Peyer's patch (tissue), 4 donors: ENCODE measurements at regions not wholly inside any gene's neighbourhood (a gene's known extent, or its start where the extent isn't known, plus 50 kb on each side); places are given as distances from the start of the nearest gene placed in this dataset.
A peak's percentile ranks its signal among the peaks of the same experiment; 100 is the strongest.

Experiments
- DNase-seq, 3 donors: peaks; one replicate each; pipeline ENCODE4 v3.0.0-alpha.2; 2017 to 2019
- H3K27ac ChIP-seq, 4 donors: fragments of 200-600 bp; sonication (generic); one replicate each; pipeline ENCODE4 v1.5.1; 2016 to 2019
- H3K27me3 ChIP-seq, 2 donors: fragments of 200-600 bp; sonication (generic); one replicate each; pipeline ENCODE4 v1.5.1; 2019
- H3K36me3 ChIP-seq, 3 donors: fragments of 200-600 bp; sonication (generic); one replicate each; pipeline ENCODE4 v1.5.1; 2016 to 2019
- H3K4me1 ChIP-seq, 4 donors: fragments of 200-600 bp; sonication (generic); one replicate each; pipeline ENCODE4 v1.5.1; 2016 to 2019
- H3K4me3 ChIP-seq, 4 donors: fragments of 200-600 bp; sonication (generic); 1 replicate in 3 of 4; 2 replicates in 1 of 4; pipeline ENCODE4 v1.5.1; 2016 to 2019; ENCODE audit warnings: mild to moderate bottlenecking in 1 of 4
- H3K9me3 ChIP-seq, 4 donors: fragments of 200-600 bp; sonication (generic); one replicate each; pipeline ENCODE4 v1.5.1; 2016 to 2019; ENCODE audit warnings: mild to moderate bottlenecking in 1 of 4
- CTCF ChIP-seq, 6 experiments: fragments of 450-650 bp in 4 of 6; fragments of 200-600 bp in 2 of 6; sonication (generic) in 1 of 6; IDR thresholded peaks; one replicate each; pipeline ENCODE4 v1.5.1; 2017 to 2019; ENCODE audit warnings: antibody characterized with exemption in 6 of 6, mild to moderate bottlenecking in 3 of 6, moderate library complexity in 1 of 6
- POLR2A ChIP-seq, 2 donors: fragments of 450-650 bp; IDR thresholded peaks; one replicate each; pipeline ENCODE4 v1.5.1; 2017; ENCODE audit warnings: antibody characterized with exemption in 2 of 2, mild to moderate bottlenecking in 2 of 2, moderate library complexity in 2 of 2

DNA sequence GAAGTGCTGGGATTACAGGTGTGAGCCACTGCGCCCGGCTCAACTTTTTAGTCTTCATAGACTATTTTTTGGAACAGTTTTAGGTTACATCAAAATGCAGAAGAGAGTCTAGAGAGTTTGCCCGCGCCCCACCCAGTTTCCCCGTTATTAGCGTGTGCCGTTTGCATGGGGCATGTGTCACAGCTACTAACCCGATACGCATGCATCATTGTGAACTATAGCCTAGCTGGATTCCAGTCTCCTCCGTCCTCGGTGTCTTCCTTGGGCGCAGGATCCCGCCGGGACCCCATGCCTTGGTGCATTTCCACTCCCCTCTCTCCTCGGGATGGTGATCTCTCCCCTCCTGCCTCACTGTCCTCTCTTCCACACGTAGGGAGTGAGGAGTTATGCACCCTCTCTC is 85.5 kb upstream of the ADRA2C start:
- H3K4me1 ChIP-seq, result no peaks in the 10 kb centered on the region
- H3K4me3 ChIP-seq, result no peak overlapping the region
- no peak for TF ChIP-seq POLR2A (IDR thresholded peaks at IDR 0.05)
- TF ChIP-seq CTCF (IDR thresholded peaks at IDR 0.05), result no peak
- H3K36me3 ChIP-seq, result no peaks in the 10 kb centered on the region
- DNase-seq, result no peak
- H3K27ac ChIP-seq, result no peak overlapping the region
- no peaks in the 10 kb centered on the region for H3K27me3 ChIP-seq
- no peaks in the 10 kb centered on the region for H3K9me3 ChIP-seq

DNA sequence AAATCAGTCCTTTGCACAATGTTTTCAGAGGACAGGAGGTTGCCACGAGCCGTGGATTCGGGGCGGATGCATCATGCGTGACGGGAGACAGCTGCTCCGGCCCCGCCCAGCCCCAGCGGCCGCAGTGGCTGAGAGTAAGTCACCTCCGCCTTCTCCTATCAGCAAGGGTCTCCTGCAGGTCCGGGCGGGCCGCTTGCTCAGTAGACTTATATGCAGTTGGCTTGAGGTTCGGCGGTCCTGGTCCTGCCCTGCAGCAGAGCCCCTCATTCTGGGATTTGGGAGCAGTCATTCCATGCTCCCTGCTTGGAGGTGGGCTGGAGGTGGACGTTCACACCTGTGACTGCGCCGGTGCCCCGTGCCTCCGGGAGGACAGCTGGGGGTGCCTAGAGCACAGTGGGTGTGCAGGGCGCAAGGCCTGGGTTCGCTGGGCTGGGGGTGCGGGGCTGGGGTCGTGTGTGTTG is 86.3 kb upstream of the ADRA2C start:
- TF ChIP-seq POLR2A (IDR thresholded peaks at IDR 0.05), result no peak
- Histone ChIP-seq H3K4me1 (no peaks in the 10 kb centered on the region), H3K36me3 (no peaks in the 10 kb centered on the region), H3K27ac (no peak overlapping the region), H3K4me3 (no peak overlapping the region), H3K27me3 (no peaks in the 10 kb centered on the region), H3K9me3 (no peaks in the 10 kb centered on the region)
- DNase-seq, result peak in 1 of 3 donors; percentile 46

- Histone ChIP-seq H3K9me3 (no peaks in the 10 kb centered on the region), H3K27me3 (no peaks in the 10 kb centered on the region), H3K36me3 (no peaks in the 10 kb centered on the region), H3K27ac (no peak overlapping the region), H3K4me3 (no peak overlapping the region), H3K4me1 (no peaks in the 10 kb centered on the region)
- peak in 1 of 3 donors; percentile 34 for DNase-seq
- no peak for TF ChIP-seq CTCF (IDR thresholded peaks at IDR 0.05)
- no peak for TF ChIP-seq POLR2A (IDR thresholded peaks at IDR 0.05)
These were observed 86.9 kb upstream of the ADRA2C start for GRCh38 chr4:3679071-3679825.

GRCh38 chr4:3677748-3678070 is 88.5 kb upstream of the ADRA2C start:
- TF ChIP-seq POLR2A (IDR thresholded peaks at IDR 0.05), result no peak
- TF ChIP-seq CTCF (IDR thresholded peaks at IDR 0.05), result no peak
- H3K9me3 ChIP-seq, result no peaks in the 10 kb centered on the region
- H3K36me3 ChIP-seq, result no peaks in the 10 kb centered on the region
- H3K27ac ChIP-seq, result no peak overlapping the region
- DNase-seq, result peak in 1 of 3 donors; percentile 25
- H3K4me1 ChIP-seq, result no peaks in the 10 kb centered on the region
- no peak overlapping the region for H3K4me3 ChIP-seq
- H3K27me3 ChIP-seq, result no peaks in the 10 kb centered on the region

DNA sequence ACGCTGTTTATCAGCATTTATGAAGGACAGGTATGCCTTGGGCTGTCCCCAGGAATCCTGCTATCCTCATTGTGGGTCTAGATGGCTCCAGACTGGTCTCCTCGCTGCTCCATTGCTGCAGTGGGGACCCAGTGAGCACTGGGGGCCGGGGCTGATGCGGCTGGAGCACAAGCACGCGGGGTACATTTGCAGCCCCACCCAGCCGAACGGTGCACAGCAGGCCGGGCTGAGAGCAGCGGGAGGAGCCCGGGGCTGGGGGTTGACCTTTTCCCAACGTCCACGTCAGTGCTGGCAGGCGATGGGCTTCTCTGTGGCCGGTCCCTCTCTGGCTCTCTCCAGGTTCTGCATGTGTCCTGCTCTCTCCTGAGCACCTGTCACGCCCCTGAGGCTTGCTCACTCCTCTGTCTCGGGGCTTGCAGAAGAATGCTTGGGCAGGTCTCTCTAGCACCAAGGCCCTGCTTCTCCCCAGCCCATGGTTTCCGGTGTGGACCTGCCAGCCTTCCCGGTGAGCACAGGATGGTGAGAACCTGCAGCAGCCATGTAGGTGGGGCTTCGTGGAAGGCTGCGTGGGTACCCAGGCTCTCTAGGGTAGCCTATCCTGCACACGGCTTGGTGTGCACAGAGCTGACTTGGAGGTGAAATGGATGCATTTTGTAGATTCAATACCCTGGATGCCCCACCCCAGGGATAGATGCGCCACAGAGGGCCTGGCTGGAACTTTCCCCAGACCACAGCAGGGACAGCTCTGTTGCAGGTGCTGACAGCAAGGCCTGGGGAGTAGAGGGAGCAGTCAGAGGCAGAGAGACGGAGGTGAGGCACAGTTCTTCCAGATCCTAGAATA is 89.1 kb upstream of the ADRA2C start:
- DNase-seq, result peak in 1 of 3 donors; percentile 26
- Histone ChIP-seq H3K27ac (no peak overlapping the region), H3K4me1 (no peaks in the 10 kb centered on the region), H3K36me3 (no peaks in the 10 kb centered on the region), H3K9me3 (no peaks in the 10 kb centered on the region), H3K27me3 (no peaks in the 10 kb centered on the region), H3K4me3 (no peak overlapping the region)
- TF ChIP-seq CTCF (IDR thresholded peaks at IDR 0.05) (no peak), POLR2A (IDR thresholded peaks at IDR 0.05) (no peak)

DNA sequence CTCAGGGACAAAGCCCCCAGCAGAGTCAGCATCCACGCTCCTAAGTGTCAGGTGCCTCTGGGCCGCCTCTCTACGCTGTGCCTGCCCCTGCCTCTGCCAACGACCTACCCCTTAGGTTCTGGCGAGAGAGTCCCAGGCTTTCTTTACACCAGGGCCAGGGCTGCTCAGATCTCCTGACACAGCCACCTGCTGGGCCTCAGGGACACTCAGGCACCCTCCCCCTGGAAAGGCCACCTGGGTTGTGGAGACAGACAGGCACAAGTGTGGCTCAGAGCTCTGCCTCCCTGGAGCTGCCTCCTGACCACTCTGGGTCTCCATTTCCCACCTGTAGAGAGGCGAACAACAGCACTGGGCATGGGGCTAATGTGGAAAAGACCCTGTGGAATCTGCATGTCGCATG is 90.0 kb upstream of the ADRA2C start:
- TF ChIP-seq POLR2A (IDR thresholded peaks at IDR 0.05), result no peak
- no peak for TF ChIP-seq CTCF (IDR thresholded peaks at IDR 0.05)

More for the DNA sequence above, 90.0 kb upstream of the ADRA2C start:
- H3K27me3 ChIP-seq, result no peaks in the 10 kb centered on the region
- no peak overlapping the region for H3K4me3 ChIP-seq
- peak in 1 of 3 donors; percentile 16 for DNase-seq
- no peaks in the 10 kb centered on the region for H3K9me3 ChIP-seq
- no peak overlapping the region for H3K27ac ChIP-seq
- H3K4me1 ChIP-seq, result no peaks in the 10 kb centered on the region
- H3K36me3 ChIP-seq, result no peaks in the 10 kb centered on the region
